Activated CD8-positive, alpha-beta memory T cell treated with anti-CD3 and anti-CD28 coated beads, Interleukin-2, amount 10 ng/mL, durations not matched to agents 7 days and 5 days (primary cell): ENCODE measurements at regions not wholly inside any gene's neighbourhood (a gene's known extent, or its start where the extent isn't known, plus 50 kb on each side); places are given as distances from the start of the nearest gene placed in this dataset.
A peak's percentile ranks its signal among the peaks of the same experiment; 100 is the strongest.
"Not testable (repeated sequence)": the region's sequence is repeated elsewhere in the genome, so short reads cannot be mapped to it uniquely, and the experiment has no call there.

Experiments used
- ATAC-seq: fragments of 150-1000 bp; cut with Tn5 transposase; one replicate; pipeline ENCODE4 v1.10.0; 2021; ENCODE audit warnings: moderate library complexity
- CTCF ChIA-PET: fragments of 350-600 bp; sonication (Branson Sonifier 250); formaldehyde crosslinking; loops from one replicate; lab custom pipeline; 2021; ENCODE audit warnings: antibody characterized with exemption; lab: Charles Lee
- DNase-seq: peaks from one replicate; pipeline ENCODE4 v3.0.0-alpha.2; 2020
- H3K27ac Mint-ChIP-seq: one replicate; pipeline ENCODE4 v1.8.0; 2021; ENCODE audit warnings: mild to moderate bottlenecking, mixed read lengths
- H3K27me3 Mint-ChIP-seq: one replicate; pipeline ENCODE4 v1.8.0; 2021; ENCODE audit warnings: mixed read lengths
- H3K36me3 Mint-ChIP-seq: one replicate; pipeline ENCODE4 v1.8.0; 2021; ENCODE audit warnings: mild to moderate bottlenecking, mixed read lengths
- H3K4me1 Mint-ChIP-seq: one replicate; pipeline ENCODE4 v1.8.0; 2021; ENCODE audit warnings: mixed read lengths
- H3K4me3 Mint-ChIP-seq: one replicate; pipeline ENCODE4 v1.8.0; 2021; ENCODE audit warnings: mild to moderate bottlenecking, moderate library complexity, mixed read lengths
- H3K9me3 Mint-ChIP-seq: one replicate; pipeline ENCODE4 v1.8.0; 2022; ENCODE audit warnings: low read depth, mixed read lengths

GRCh38 chr2:175593686-175594525 is 408.2 kb downstream of the LNPK start:
- H3K27ac Mint-ChIP-seq, ATAC-seq, H3K27me3 Mint-ChIP-seq, DNase-seq, H3K4me3 Mint-ChIP-seq, H3K4me1 Mint-ChIP-seq, H3K36me3 Mint-ChIP-seq, CTCF ChIA-PET, H3K9me3 Mint-ChIP-seq: not testable (repeated sequence)

DNA sequence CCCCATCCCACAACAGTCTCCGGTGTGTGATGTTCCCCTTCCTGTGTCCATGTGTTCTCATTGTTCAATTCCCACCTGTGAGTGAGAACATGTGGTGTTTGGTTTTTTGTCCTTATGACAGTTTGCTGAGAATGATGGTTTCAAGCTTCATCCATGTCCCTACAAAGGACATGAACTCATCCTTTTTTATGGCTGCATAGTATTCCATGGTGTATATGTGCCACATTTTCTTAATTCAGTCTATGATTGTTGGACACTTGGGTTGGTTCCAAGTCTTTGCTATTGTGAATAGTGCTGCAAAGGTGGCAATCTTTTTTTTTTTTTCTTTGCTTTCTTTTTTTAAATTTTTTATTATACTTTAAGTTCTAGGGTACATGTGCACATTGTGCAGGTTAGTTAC is 406.7 kb upstream of the ATP5MC3 start:
- CTCF ChIA-PET, H3K9me3 Mint-ChIP-seq, ATAC-seq, H3K27me3 Mint-ChIP-seq, H3K27ac Mint-ChIP-seq, H3K4me1 Mint-ChIP-seq, H3K36me3 Mint-ChIP-seq, DNase-seq, H3K4me3 Mint-ChIP-seq: not testable (repeated sequence)

DNA sequence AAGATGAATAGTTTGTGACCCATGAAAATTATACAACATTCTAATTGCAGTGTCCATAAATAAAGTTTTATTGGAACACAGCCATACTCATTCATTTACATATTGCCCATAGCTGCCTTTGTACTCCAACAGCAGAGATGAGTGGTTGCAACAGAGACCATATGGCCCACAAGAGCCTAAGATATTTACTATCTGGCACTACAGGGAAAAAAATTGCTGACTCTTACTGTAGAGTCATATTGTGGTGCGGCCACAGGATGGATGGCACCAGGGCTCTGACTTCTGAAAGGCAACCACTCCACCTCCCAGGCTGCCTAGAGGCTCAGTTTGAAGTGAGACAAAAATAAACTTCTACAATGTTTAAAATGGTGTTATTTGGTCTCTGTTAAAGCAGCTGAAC is 404.0 kb upstream of the ATP5MC3 start:
- no peaks in the 10 kb centered on the region for H3K36me3 Mint-ChIP-seq
- no peaks in the 10 kb centered on the region for H3K4me1 Mint-ChIP-seq
- H3K4me3 Mint-ChIP-seq = no peak overlapping the region
- ATAC-seq = no peak
- no peak overlapping the region for H3K27ac Mint-ChIP-seq
- no peaks in the 10 kb centered on the region for H3K27me3 Mint-ChIP-seq
- H3K9me3 Mint-ChIP-seq = no peaks in the 10 kb centered on the region
- CTCF ChIA-PET = no interaction called here
- DNase-seq = no peak

GRCh38 chr2:175580652-175581051 is 399.1 kb upstream of the ATP5MC3 start:
- Mint-ChIP-seq H3K36me3 (no peaks in the 10 kb centered on the region), H3K9me3 (no peaks in the 10 kb centered on the region), H3K4me3 (no peak overlapping the region), H3K27me3 (peaks cover 6% of the 10 kb centered on the region), H3K4me1 (peaks cover 10% of the 10 kb centered on the region), H3K27ac (no peak overlapping the region)
- CTCF ChIA-PET = no interaction called here
- DNase-seq = no peak
- no peak for ATAC-seq

GRCh38 chr2:175579646-175580045 is 398.1 kb upstream of the ATP5MC3 start:
- no peaks in the 10 kb centered on the region for H3K36me3 Mint-ChIP-seq
- ATAC-seq (no peak), DNase-seq (no peak)
- CTCF ChIA-PET = no interaction called here
- peaks cover 17% of the 10 kb centered on the region for H3K4me1 Mint-ChIP-seq
- peaks cover 6% of the 10 kb centered on the region for H3K27me3 Mint-ChIP-seq
- H3K9me3 Mint-ChIP-seq = no peaks in the 10 kb centered on the region
- H3K4me3 Mint-ChIP-seq = no peak overlapping the region
- no peak overlapping the region for H3K27ac Mint-ChIP-seq

DNA sequence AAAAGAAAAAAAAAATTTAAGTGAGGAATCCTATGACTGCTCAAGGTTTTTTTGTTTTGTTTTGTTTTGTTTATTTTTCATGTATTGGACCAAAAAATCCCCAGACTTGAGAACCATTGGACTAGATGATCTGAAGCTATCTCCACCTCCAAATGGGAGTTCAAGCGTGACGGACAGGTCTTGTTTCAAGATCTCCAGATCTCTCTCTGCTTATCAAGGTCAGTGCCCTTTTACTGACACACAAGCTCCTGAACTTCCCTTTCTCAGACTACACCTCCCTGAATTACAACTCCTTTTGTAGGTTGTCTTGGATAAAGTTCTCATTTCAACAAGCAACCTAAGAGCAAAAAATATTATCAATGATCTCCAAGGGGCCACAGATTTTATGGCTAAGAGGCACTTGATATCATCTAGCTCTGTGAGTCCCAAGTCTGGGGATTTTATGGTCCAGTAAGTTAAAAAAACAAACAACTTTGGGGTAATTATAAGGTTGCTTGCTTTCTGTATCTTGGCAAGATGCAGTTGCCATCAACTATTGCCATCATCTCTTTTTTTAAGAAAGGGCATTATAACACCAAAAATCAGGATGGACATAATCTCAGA is 396.0 kb upstream of the ATP5MC3 start:
- Mint-ChIP-seq H3K4me1 (peaks cover 17% of the 10 kb centered on the region), H3K9me3 (no peaks in the 10 kb centered on the region), H3K27ac (no peak overlapping the region), H3K4me3 (no peak overlapping the region), H3K36me3 (no peaks in the 10 kb centered on the region), H3K27me3 (peaks cover 7% of the 10 kb centered on the region)
- CTCF ChIA-PET = no interaction called here
- ATAC-seq (no peak), DNase-seq (no peak)

- no peaks in the 10 kb centered on the region for H3K9me3 Mint-ChIP-seq
- H3K4me1 Mint-ChIP-seq = peaks cover 17% of the 10 kb centered on the region
- H3K27me3 Mint-ChIP-seq = peaks cover 9% of the 10 kb centered on the region
- no peak for DNase-seq
- H3K4me3 Mint-ChIP-seq = no peak overlapping the region
- no peaks in the 10 kb centered on the region for H3K36me3 Mint-ChIP-seq
- H3K27ac Mint-ChIP-seq = no peak overlapping the region
- CTCF ChIA-PET = no interaction called here
- no peak for ATAC-seq
These were observed 395.4 kb upstream of the ATP5MC3 start for GRCh38 chr2:175576875-175577274.

DNA sequence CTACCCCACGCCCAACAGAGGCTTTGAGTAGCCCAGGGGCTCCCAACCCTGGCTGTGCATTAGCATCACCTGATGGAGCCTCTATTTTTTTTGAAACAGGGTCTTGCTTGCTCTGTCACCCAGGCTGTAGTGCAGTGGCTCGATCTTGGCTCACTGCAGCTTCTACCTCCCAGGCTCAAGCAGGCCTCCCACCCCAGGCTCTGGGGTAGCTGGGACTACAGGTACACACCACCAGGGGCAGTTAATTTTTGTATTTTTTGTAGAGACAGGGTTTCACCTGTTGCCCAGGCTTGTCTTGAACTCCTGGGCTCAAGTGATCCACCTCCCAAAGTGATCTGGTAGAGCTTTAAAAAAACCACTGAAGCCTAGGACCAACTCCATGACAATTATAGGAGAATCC is 394.8 kb upstream of the ATP5MC3 start:
- Mint-ChIP-seq H3K27me3 (peaks cover 9% of the 10 kb centered on the region), H3K27ac (peak overlapping the region; percentile 47), H3K36me3 (no peaks in the 10 kb centered on the region), H3K4me1 (peaks cover 17% of the 10 kb centered on the region), H3K9me3 (no peaks in the 10 kb centered on the region), H3K4me3 (peak overlapping the region; percentile 17)
- ATAC-seq = peak; percentile 31
- CTCF ChIA-PET = no interaction called here
- no peak for DNase-seq

GRCh38 chr2:175575346-175576258 is 394.1 kb upstream of the ATP5MC3 start:
- ATAC-seq (peak; percentile 89), DNase-seq (peak; percentile 66)
- Mint-ChIP-seq H3K4me3 (peak overlapping the region; percentile 17), H3K27me3 (peaks cover 13% of the 10 kb centered on the region), H3K36me3 (no peaks in the 10 kb centered on the region), H3K4me1 (peaks cover 17% of the 10 kb centered on the region), H3K27ac (peak overlapping the region; percentile 47), H3K9me3 (no peaks in the 10 kb centered on the region)
- CTCF ChIA-PET = no interaction called here

GRCh38 chr2:175574069-175574468 is 392.6 kb upstream of the ATP5MC3 start:
- Mint-ChIP-seq H3K27me3 (peaks cover 13% of the 10 kb centered on the region), H3K27ac (no peak overlapping the region), H3K36me3 (no peaks in the 10 kb centered on the region), H3K4me3 (no peak overlapping the region), H3K4me1 (peaks cover 17% of the 10 kb centered on the region), H3K9me3 (no peaks in the 10 kb centered on the region)
- no peak for ATAC-seq
- CTCF ChIA-PET = interaction anchor here (0.9 kb wide), 1 partner anchor 116 kb away, joined by 3 read pairs; no protein-coding TSS in a partner anchor
- no peak for DNase-seq

- H3K4me1 Mint-ChIP-seq = peaks cover 14% of the 10 kb centered on the region
- no peak overlapping the region for H3K4me3 Mint-ChIP-seq
- ATAC-seq (no peak), DNase-seq (no peak)
- H3K27me3 Mint-ChIP-seq = peaks cover 12% of the 10 kb centered on the region
- no peaks in the 10 kb centered on the region for H3K36me3 Mint-ChIP-seq
- H3K27ac Mint-ChIP-seq = no peak overlapping the region
- CTCF ChIA-PET = no interaction called here
- H3K9me3 Mint-ChIP-seq = no peaks in the 10 kb centered on the region
These were observed 389.7 kb upstream of the ATP5MC3 start for GRCh38 chr2:175571078-175571653.

DNA sequence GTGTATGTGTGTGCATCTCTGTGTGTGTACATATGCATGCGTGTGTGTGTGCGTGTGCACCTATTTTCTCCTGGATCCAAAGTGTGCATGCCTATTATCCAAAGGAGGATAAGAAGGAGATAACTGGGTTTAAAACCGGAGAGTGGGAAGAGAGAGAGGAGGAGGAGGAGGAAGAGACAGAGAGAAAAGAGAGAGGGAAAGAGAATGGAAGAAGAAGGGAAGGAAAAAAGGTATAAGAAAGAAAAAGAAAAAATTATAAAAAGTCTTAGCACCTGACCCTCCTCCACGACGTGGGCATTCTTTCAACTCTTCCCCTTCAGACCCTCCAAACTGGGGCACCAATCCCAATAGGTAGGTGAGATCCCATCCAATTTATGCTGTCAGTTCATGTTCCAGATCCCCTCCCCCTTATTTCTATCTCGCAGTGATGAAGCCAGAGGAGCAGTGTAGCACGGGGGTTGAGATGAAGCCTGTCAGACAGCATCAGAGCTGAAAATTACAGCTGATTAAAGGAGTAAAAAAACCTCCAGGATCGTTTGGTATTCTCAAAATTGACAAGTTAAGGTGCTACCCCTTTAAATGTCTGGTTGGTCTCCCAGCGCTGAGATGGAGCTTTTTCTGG is 386.7 kb upstream of the ATP5MC3 start:
- no peak for DNase-seq
- H3K4me3 Mint-ChIP-seq = no peak overlapping the region
- ATAC-seq = no peak
- H3K27me3 Mint-ChIP-seq = peaks cover 12% of the 10 kb centered on the region
- CTCF ChIA-PET = no interaction called here
- no peaks in the 10 kb centered on the region for H3K36me3 Mint-ChIP-seq
- no peaks in the 10 kb centered on the region for H3K9me3 Mint-ChIP-seq
- peaks cover 2% of the 10 kb centered on the region for H3K4me1 Mint-ChIP-seq
- H3K27ac Mint-ChIP-seq = no peak overlapping the region
